Psoas muscle (tissue), 7 donors: ENCODE measurements at regions not wholly inside any gene's neighbourhood (a gene's known extent, or its start where the extent isn't known, plus 50 kb on each side); places are given as distances from the start of the nearest gene placed in this dataset.

Source experiments
- ATAC-seq, 4 donors: fragments of 200-7000 bp; cut with Tn5 transposase; one replicate each; pipeline ENCODE4 v1.9.1; 2020; ENCODE audit warnings: moderate library complexity in 3 of 4, mild to moderate bottlenecking in 2 of 4
- DNase-seq, 2 donors: peaks; one replicate each; pipeline ENCODE4 v3.0.0-alpha.2; 2020
- H3K27ac ChIP-seq: fragments of 200-600 bp; one replicate; pipeline ENCODE4 v1.8.0; 2022
- H3K27me3 ChIP-seq, 3 donors: fragments of 200-600 bp in 1 of 3; one replicate each; pipeline versions ENCODE4 v1.6.1 to v1.8.0; 2013 to 2022; ENCODE audit warnings: low read length in 2 of 3, mild to moderate bottlenecking in 2 of 3, moderate library complexity in 1 of 3; ENCODE audit not compliant: insufficient read depth in 3 of 3
- H3K36me3 ChIP-seq, 2 donors: fragments of 200-600 bp in 1 of 2; one replicate each; pipeline versions ENCODE4 v1.6.1 to v1.8.0; 2013 to 2022; ENCODE audit warnings: low read depth in 1 of 2, mild to moderate bottlenecking in 1 of 2, moderate library complexity in 1 of 2; ENCODE audit not compliant: insufficient read depth in 1 of 2
- H3K4me1 ChIP-seq: fragments of 200-600 bp; one replicate; pipeline ENCODE4 v1.8.0; 2022
- H3K4me3 ChIP-seq: fragments of 200-600 bp; one replicate; pipeline ENCODE4 v1.8.0; 2022; ENCODE audit warnings: mild to moderate bottlenecking
- H3K9me3 ChIP-seq: fragments of 200-600 bp; one replicate; pipeline ENCODE4 v1.8.0; 2022
- WGBS, 3 donors: extraction: QIAGEN DNeasy Blood & Tissue Kit; methylation state at CpG; one replicate each; pipeline versions ENCODE4 v1.1.6 to v1.1.7; 2013; 5-methylcytosine and 5-hydroxymethylcytosine counted together
- intact Hi-C, 2 donors: fragments of 100-400 bp; cut with DNase I; formaldehyde crosslinking; loops; one replicate each; pipeline versions ENCODE4 v1.11.0 to v1.14.2; 2022
- TF ChIP-seq, protein P1 (sequence below): fragments of 200-600 bp; IDR thresholded peaks from one replicate; pipeline ENCODE4 v1.8.0; 2022; ENCODE audit warnings: antibody characterized with exemption
- donor health status: healthy with polysubstance abuse.
- donor health status: DM: no; HTN: no; CAD: no; lungs with moderate emphysema.
- donor health status: Bipolar disorder and iron deficiency.
- donor health status: healthy.
- donor health status: DM: yes; HTN: yes; CAD: no.
- donor health status: DM: no; HTN: no; CAD: no.
- donor health status: DM: yes; HTN: yes; CAD: no.

GRCh38 chr11:45382133-45382878 lies 96.2 kb upstream of the SYT13 start:
- 75 to 77% (median 77%) methylated on average over 7 of the region's 7 CpGs for WGBS, 3 donors
- Histone ChIP-seq H3K36me3 (no peaks in the 10 kb centered on the region), H3K27ac (no peak overlapping the region), H3K4me1 (no peaks in the 10 kb centered on the region), H3K9me3 (no peaks in the 10 kb centered on the region), H3K4me3 (no peak overlapping the region), H3K27me3 (peaks cover 0 to 34% (median under 1%) of the 10 kb centered on the region in 3 donors)
- no peak for DNase-seq
- no peak for ATAC-seq
- intact Hi-C loops = no loop called here
- TF ChIP-seq, protein P1, sequence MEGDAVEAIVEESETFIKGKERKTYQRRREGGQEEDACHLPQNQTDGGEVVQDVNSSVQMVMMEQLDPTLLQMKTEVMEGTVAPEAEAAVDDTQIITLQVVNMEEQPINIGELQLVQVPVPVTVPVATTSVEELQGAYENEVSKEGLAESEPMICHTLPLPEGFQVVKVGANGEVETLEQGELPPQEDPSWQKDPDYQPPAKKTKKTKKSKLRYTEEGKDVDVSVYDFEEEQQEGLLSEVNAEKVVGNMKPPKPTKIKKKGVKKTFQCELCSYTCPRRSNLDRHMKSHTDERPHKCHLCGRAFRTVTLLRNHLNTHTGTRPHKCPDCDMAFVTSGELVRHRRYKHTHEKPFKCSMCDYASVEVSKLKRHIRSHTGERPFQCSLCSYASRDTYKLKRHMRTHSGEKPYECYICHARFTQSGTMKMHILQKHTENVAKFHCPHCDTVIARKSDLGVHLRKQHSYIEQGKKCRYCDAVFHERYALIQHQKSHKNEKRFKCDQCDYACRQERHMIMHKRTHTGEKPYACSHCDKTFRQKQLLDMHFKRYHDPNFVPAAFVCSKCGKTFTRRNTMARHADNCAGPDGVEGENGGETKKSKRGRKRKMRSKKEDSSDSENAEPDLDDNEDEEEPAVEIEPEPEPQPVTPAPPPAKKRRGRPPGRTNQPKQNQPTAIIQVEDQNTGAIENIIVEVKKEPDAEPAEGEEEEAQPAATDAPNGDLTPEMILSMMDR = no peak

GRCh38 chr11:45379162-45379863 lies 93.2 kb upstream of the SYT13 start:
- Histone ChIP-seq H3K4me1 (no peaks in the 10 kb centered on the region), H3K27me3 (peaks cover 0 to 22% (median 0%) of the 10 kb centered on the region in 3 donors), H3K27ac (no peak overlapping the region), H3K4me3 (no peak overlapping the region), H3K9me3 (no peaks in the 10 kb centered on the region), H3K36me3 (no peaks in the 10 kb centered on the region)
- ATAC-seq (no peak), DNase-seq (no peak)
- WGBS, 3 donors = 88 to 92% (median 92%) methylated on average over 6 of the region's 6 CpGs
- TF ChIP-seq, protein P1 = no peak
- intact Hi-C loops = loop anchor here in 1 of 2 donors (10.0 kb wide), 2 partner anchors 275 to 395 kb away; no protein-coding TSS in a partner anchor

GRCh38 chr11:45378516-45378915 lies 92.4 kb upstream of the SYT13 start:
- H3K27ac ChIP-seq = no peak overlapping the region
- no peak overlapping the region for H3K4me3 ChIP-seq
- DNase-seq = no peak
- no peaks in the 10 kb centered on the region for H3K9me3 ChIP-seq
- 79 to 93% (median 82%) methylated on average over 6 of the region's 6 CpGs for WGBS, 3 donors
- H3K4me1 ChIP-seq = no peaks in the 10 kb centered on the region
- H3K27me3 ChIP-seq = peaks cover 0 to 14% (median 0%) of the 10 kb centered on the region in 3 donors
- intact Hi-C loops = loop anchor here in 1 of 2 donors (10.0 kb wide), 2 partner anchors 276 to 396 kb away; no protein-coding TSS in a partner anchor
- ATAC-seq = no peak
- TF ChIP-seq, protein P1 = no peak
- no peaks in the 10 kb centered on the region for H3K36me3 ChIP-seq

DNA sequence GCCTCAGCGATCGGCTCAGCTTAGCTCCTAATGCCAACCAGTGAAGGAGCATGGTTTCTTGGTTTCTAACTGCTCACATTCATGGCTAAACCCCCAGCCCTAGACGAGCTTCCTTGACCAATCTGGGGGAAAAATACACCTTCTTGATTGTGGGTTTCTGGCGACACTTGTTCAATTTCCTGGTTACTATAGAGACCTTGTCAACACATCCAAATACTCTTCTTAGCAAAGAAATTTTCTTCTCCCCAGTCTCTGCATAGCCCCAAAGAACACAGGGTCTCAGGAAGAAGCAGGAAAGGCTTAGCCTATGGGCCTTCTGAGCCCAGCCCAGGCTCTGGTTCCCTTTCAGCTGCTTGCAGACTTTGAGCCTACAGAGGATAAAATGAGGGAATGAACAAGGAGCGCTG lies 88.5 kb upstream of the SYT13 start:
- Histone ChIP-seq H3K4me1 (no peaks in the 10 kb centered on the region), H3K9me3 (no peaks in the 10 kb centered on the region), H3K27me3 (peaks cover 0 to 13% (median 0%) of the 10 kb centered on the region in 3 donors), H3K4me3 (no peak overlapping the region), H3K27ac (no peak overlapping the region), H3K36me3 (no peaks in the 10 kb centered on the region)
- no peak for ATAC-seq
- intact Hi-C loops = loop anchor here in 1 of 2 donors (10.0 kb wide), 2 partner anchors 280 to 400 kb away; no protein-coding TSS in a partner anchor
- no peak for DNase-seq
- TF ChIP-seq, protein P1 = no peak
- WGBS, 3 donors = 62 to 68% (median 63%) methylated on average over 5 of the region's 5 CpGs
